HG03196 (cell line): ENCODE measurements at regions not wholly inside any gene's neighbourhood (a gene's known extent, or its start where the extent isn't known, plus 50 kb on each side); places are given as distances from the start of the nearest gene placed in this dataset.
"Not testable (repeated sequence)": the region's sequence is repeated elsewhere in the genome, so short reads cannot be mapped to it uniquely, and the experiment has no call there.

Experiments
- ATAC-seq: cut with Tn5 transposase; IDR thresholded peaks from one replicate; pipeline ENCODE4 v1.9.1; 2021; ENCODE audit not compliant: unreplicated experiment

- ATAC-seq, result not testable (repeated sequence)
These were observed 61.9 kb downstream of the NPIPB5 start for GRCh38 chr16:22572331-22573224.

- ATAC-seq, result not testable (repeated sequence)
These were observed 62.5 kb downstream of the NPIPB5 start for GRCh38 chr16:22573225-22573530.

GRCh38 chr16:22576506-22576905 lies 65.8 kb downstream of the NPIPB5 start:
- not testable (repeated sequence) for ATAC-seq

- not testable (repeated sequence) for ATAC-seq
These were observed 72.5 kb downstream of the NPIPB5 start for GRCh38 chr16:22583195-22583594.

- ATAC-seq, result not testable (repeated sequence)
These were observed 73.8 kb downstream of the NPIPB5 start for GRCh38 chr16:22584459-22584858.

GRCh38 chr16:22584941-22585340 lies 74.2 kb downstream of the NPIPB5 start:
- ATAC-seq, result not testable (repeated sequence)

GRCh38 chr16:22585431-22585830 lies 74.7 kb downstream of the NPIPB5 start:
- ATAC-seq, result not testable (repeated sequence)

- not testable (repeated sequence) for ATAC-seq
These were observed 76.0 kb downstream of the NPIPB5 start for GRCh38 chr16:22586732-22587131.

- not testable (repeated sequence) for ATAC-seq
These were observed 79.1 kb downstream of the NPIPB5 start for GRCh38 chr16:22589757-22590156.

GRCh38 chr16:22596445-22597045 lies 85.9 kb downstream of the NPIPB5 start:
- not testable (repeated sequence) for ATAC-seq

- ATAC-seq, result not testable (repeated sequence)
These were observed 93.1 kb downstream of the NPIPB5 start for GRCh38 chr16:22603744-22604143.

- peak; percentile 53 for ATAC-seq
These were observed 95.9 kb downstream of the NPIPB5 start for GRCh38 chr16:22606619-22607018.

- ATAC-seq, result not testable (repeated sequence)
These were observed 99.1 kb downstream of the NPIPB5 start for GRCh38 chr16:22609798-22610197.

GRCh38 chr16:22611128-22611527 lies 100.4 kb downstream of the NPIPB5 start:
- not testable (repeated sequence) for ATAC-seq

GRCh38 chr16:22614271-22614947 lies 103.7 kb downstream of the NPIPB5 start:
- no peak for ATAC-seq

GRCh38 chr16:22618842-22619241 lies 108.2 kb downstream of the NPIPB5 start:
- no peak for ATAC-seq

GRCh38 chr16:22621586-22622155 lies 111.0 kb downstream of the NPIPB5 start:
- ATAC-seq, result no peak

- ATAC-seq, result no peak
These were observed 112.0 kb downstream of the NPIPB5 start for GRCh38 chr16:22622703-22623102.

- ATAC-seq, result no peak
These were observed 112.7 kb downstream of the NPIPB5 start for GRCh38 chr16:22623351-22623781.

- ATAC-seq, result no peak
These were observed 113.5 kb downstream of the NPIPB5 start for GRCh38 chr16:22624038-22624799.
